ENCODE measurements at regions not wholly inside any gene's neighbourhood (a gene's known extent, or its start where the extent isn't known, plus 50 kb on each side); places are given as distances from the start of the nearest gene placed in this dataset.

- H3K4me1 Mint-ChIP-seq, result no peaks in the 10 kb centered on the region
- H3K36me3 Mint-ChIP-seq (ENCODE audit: low read depth), result no peaks in the 10 kb centered on the region
- ATAC-seq (no peak), DNase-seq (no peak)
- no peak overlapping the region for H3K4me3 Mint-ChIP-seq
- H3K27me3 Mint-ChIP-seq, result no peaks in the 10 kb centered on the region
- no peaks in the 10 kb centered on the region for H3K9me3 ChIP-seq (ENCODE audit: control insufficient read depth, low read length, poor library complexity, severe bottlenecking)
- H3K27ac Mint-ChIP-seq, result no peak overlapping the region
Observed at GRCh38 chr21:18759267-18759666, 355.7 kb upstream of the TMPRSS15 start.

DNA sequence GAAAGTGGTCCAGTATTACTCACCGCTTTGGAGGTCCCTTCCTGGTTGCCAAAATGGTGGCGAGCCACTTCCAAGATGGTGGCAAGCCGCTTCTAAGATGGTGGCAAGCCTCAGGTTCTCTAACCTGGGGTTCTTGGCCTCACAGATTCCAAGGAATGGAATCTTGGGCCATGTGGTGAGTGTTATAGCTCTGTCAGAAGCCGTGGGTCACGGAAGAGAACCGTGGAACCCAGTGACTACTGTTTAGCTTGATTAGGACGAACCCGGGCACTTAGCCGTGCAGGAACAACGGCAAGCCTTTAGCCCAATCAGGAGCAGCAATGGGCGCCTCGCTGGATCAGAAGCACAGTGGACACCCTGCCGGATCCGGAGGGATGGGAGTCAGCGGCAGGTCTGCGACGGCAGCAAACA is 356.2 kb upstream of the TMPRSS15 start:
- H3K9me3 ChIP-seq (ENCODE audit: control insufficient read depth, low read length, poor library complexity, severe bottlenecking), result no peaks in the 10 kb centered on the region
- Mint-ChIP-seq H3K36me3 (ENCODE audit: low read depth) (no peaks in the 10 kb centered on the region), H3K4me1 (no peaks in the 10 kb centered on the region), H3K27ac (no peak overlapping the region), H3K4me3 (no peak overlapping the region), H3K27me3 (no peaks in the 10 kb centered on the region)
- no peak for DNase-seq
- no peak for ATAC-seq

GRCh38 chr21:18760247-18760646 is 356.7 kb upstream of the TMPRSS15 start:
- Mint-ChIP-seq H3K4me1 (no peaks in the 10 kb centered on the region), H3K27ac (no peak overlapping the region), H3K36me3 (ENCODE audit: low read depth) (no peaks in the 10 kb centered on the region), H3K27me3 (no peaks in the 10 kb centered on the region), H3K4me3 (no peak overlapping the region)
- ATAC-seq (no peak), DNase-seq (no peak)
- no peaks in the 10 kb centered on the region for H3K9me3 ChIP-seq (ENCODE audit: control insufficient read depth, low read length, poor library complexity, severe bottlenecking)

DNA sequence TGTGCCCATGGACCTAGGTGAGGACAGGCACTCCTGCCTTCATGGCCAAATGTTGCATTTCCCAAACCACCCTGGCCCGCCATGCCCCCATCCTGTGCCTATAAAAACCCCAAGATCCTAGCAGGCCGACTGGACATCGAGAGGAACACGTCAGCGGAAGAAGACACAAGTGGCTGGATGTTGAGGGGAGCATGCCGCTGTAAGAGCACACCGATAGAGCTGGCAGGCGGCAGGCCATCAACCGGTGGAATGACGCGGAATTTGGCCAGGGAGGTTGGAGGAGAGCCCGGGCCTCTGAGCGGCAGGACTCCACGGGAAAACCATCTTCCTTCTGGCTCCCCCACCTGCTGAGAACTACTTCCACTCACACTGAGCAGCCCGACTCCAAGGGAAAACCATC is 361.1 kb upstream of the TMPRSS15 start:
- DNase-seq (no peak), ATAC-seq (no peak)
- Mint-ChIP-seq H3K36me3 (ENCODE audit: low read depth) (no peaks in the 10 kb centered on the region), H3K4me3 (no peak overlapping the region), H3K4me1 (no peaks in the 10 kb centered on the region), H3K27ac (no peak overlapping the region), H3K27me3 (no peaks in the 10 kb centered on the region)
- H3K9me3 ChIP-seq (ENCODE audit: control insufficient read depth, low read length, poor library complexity, severe bottlenecking), result no peaks in the 10 kb centered on the region

DNA sequence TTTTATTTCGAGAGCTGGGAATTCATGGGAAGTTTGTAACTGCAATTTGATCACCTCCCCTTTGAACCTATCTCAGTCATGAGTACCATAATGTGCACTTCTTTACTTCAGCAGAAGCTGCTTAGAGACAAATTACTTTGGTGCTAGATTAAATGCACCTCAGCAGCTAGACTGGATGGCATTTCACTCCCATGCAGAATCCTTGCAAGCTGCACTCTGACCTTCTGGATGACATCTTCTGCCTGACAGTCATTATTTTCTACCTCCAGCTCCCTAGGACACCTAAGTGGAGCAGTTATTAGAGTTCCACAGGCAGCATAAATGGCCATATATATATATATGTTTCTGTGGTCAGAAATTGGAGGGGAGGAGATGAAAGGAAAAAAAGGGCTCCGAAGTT is 366.0 kb upstream of the TMPRSS15 start:
- Mint-ChIP-seq H3K4me3 (no peak overlapping the region), H3K4me1 (no peaks in the 10 kb centered on the region), H3K27ac (no peak overlapping the region), H3K27me3 (no peaks in the 10 kb centered on the region), H3K36me3 (ENCODE audit: low read depth) (no peaks in the 10 kb centered on the region)
- ATAC-seq (no peak), DNase-seq (no peak)
- H3K9me3 ChIP-seq (ENCODE audit: control insufficient read depth, low read length, poor library complexity, severe bottlenecking), result no peaks in the 10 kb centered on the region

- H3K9me3 ChIP-seq (ENCODE audit: control insufficient read depth, low read length, poor library complexity, severe bottlenecking), result no peaks in the 10 kb centered on the region
- Mint-ChIP-seq H3K27me3 (no peaks in the 10 kb centered on the region), H3K4me1 (no peaks in the 10 kb centered on the region), H3K4me3 (no peak overlapping the region), H3K36me3 (ENCODE audit: low read depth) (no peaks in the 10 kb centered on the region), H3K27ac (no peak overlapping the region)
- no peak for ATAC-seq
- no peak for DNase-seq
Observed at GRCh38 chr21:18771845-18772380, 368.3 kb upstream of the TMPRSS15 start.

DNA sequence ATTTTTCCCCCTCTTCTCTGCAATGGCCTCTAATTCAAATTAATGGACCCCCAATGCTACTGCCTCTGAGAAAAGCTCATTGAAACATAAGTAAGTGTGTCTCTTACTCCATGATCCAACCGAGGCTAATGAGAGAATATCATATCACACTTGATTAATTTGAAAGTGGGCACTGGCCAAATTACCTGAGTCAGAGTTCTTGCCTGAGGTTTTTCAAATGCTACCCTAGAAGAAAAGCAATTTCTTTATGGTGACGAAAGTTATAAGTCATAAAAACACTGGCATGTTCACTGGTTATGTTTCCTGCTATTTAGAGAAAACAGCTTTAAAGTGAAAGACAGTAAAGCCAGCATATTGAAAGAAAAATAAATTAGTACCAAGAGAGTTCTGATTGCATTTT is 368.8 kb upstream of the TMPRSS15 start:
- H3K4me1 Mint-ChIP-seq, result no peaks in the 10 kb centered on the region

GRCh38 chr21:18772897-18773296 is 369.3 kb upstream of the TMPRSS15 start:
- ATAC-seq (no peak), DNase-seq (no peak)
- Mint-ChIP-seq H3K27me3 (no peaks in the 10 kb centered on the region), H3K4me3 (no peak overlapping the region), H3K27ac (no peak overlapping the region), H3K36me3 (ENCODE audit: low read depth) (no peaks in the 10 kb centered on the region), H3K4me1 (no peaks in the 10 kb centered on the region)
- no peaks in the 10 kb centered on the region for H3K9me3 ChIP-seq (ENCODE audit: control insufficient read depth, low read length, poor library complexity, severe bottlenecking)

More for the DNA sequence above, 368.8 kb upstream of the TMPRSS15 start:
- H3K27ac Mint-ChIP-seq, result no peak overlapping the region
- no peak overlapping the region for H3K4me3 Mint-ChIP-seq
- H3K36me3 Mint-ChIP-seq (ENCODE audit: low read depth), result no peaks in the 10 kb centered on the region
- DNase-seq (no peak), ATAC-seq (no peak)
- no peaks in the 10 kb centered on the region for H3K27me3 Mint-ChIP-seq
- no peaks in the 10 kb centered on the region for H3K9me3 ChIP-seq (ENCODE audit: control insufficient read depth, low read length, poor library complexity, severe bottlenecking)

DNA sequence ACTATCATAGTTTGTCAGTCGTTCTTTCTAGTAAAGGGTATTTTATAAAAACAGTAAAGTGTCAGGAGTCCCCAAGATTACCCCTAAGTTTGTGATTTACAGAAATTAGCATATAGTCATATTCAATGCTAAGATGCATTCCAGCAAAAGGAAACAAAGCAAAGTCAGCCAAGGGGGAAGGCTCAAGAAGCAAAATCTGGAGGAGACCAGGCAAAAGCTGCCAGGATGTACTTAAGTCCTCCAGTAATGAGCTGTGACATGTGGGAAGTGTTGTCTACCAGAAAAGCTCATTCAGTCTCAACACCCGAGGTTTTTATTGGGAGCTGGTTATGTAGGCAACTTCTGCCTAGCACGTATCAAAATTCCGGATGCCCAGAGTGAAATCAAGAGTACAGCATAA is 373.4 kb upstream of the TMPRSS15 start:
- no peaks in the 10 kb centered on the region for H3K9me3 ChIP-seq (ENCODE audit: control insufficient read depth, low read length, poor library complexity, severe bottlenecking)
- Mint-ChIP-seq H3K27me3 (no peaks in the 10 kb centered on the region), H3K4me1 (no peaks in the 10 kb centered on the region), H3K4me3 (no peak overlapping the region), H3K27ac (no peak overlapping the region), H3K36me3 (ENCODE audit: low read depth) (no peaks in the 10 kb centered on the region)
- DNase-seq (no peak), ATAC-seq (no peak)

DNA sequence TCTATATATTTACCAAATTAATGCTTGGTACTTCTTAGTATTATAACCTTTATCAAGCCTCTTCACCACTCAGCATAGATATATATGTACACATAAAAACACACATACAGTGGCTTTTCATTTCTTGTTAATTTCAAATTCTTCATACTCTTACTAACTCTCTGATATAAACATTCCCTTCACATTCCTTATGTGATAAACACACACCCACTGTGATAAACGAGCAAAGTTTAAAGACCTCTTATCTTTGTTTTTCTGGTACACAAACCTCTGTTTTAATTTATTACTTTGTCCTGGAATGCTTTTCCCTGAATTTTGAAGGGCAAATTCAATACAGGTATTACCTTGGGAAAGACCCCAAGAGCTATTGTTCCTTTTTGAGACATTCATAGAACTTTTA is 379.1 kb upstream of the TMPRSS15 start:
- Mint-ChIP-seq H3K36me3 (ENCODE audit: low read depth) (no peaks in the 10 kb centered on the region), H3K4me1 (no peaks in the 10 kb centered on the region), H3K4me3 (no peak overlapping the region), H3K27ac (no peak overlapping the region), H3K27me3 (no peaks in the 10 kb centered on the region)
- no peak for DNase-seq
- ATAC-seq, result no peak
- H3K9me3 ChIP-seq (ENCODE audit: control insufficient read depth, low read length, poor library complexity, severe bottlenecking), result no peaks in the 10 kb centered on the region

- no peaks in the 10 kb centered on the region for H3K9me3 ChIP-seq (ENCODE audit: control insufficient read depth, low read length, poor library complexity, severe bottlenecking)
- Mint-ChIP-seq H3K36me3 (ENCODE audit: low read depth) (no peaks in the 10 kb centered on the region), H3K27ac (no peak overlapping the region), H3K27me3 (no peaks in the 10 kb centered on the region), H3K4me3 (no peak overlapping the region), H3K4me1 (no peaks in the 10 kb centered on the region)
- no peak for ATAC-seq
- DNase-seq, result no peak
Observed at GRCh38 chr21:18801468-18801867, 397.9 kb upstream of the TMPRSS15 start.

DNA sequence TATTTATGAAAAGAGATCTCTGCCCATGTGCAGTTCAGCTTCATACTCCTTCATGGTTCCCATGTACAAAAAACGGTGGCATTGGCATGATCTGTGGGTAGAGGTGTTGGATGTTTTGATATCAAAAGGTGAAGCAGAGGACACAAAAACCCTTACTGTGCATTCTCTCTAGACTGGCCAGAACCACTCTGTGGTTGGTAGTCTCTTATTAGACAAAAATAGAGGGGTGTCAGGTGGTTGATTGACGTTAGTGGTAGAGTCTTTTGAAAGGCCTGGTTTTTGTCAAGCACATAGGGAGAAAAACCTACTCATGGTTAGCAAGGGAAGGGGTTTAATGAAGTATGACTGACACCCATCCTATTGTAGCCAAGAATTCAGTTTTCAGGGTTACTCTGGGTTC is 400.0 kb upstream of the TMPRSS15 start:
- DNase-seq (no peak), ATAC-seq (no peak)
- no peaks in the 10 kb centered on the region for H3K9me3 ChIP-seq (ENCODE audit: control insufficient read depth, low read length, poor library complexity, severe bottlenecking)
- Mint-ChIP-seq H3K4me3 (no peak overlapping the region), H3K27me3 (no peaks in the 10 kb centered on the region), H3K36me3 (ENCODE audit: low read depth) (no peaks in the 10 kb centered on the region), H3K4me1 (no peaks in the 10 kb centered on the region), H3K27ac (no peak overlapping the region)

GRCh38 chr21:18810136-18810535 is 406.6 kb upstream of the TMPRSS15 start:
- H3K4me3 Mint-ChIP-seq, result no peak overlapping the region
- no peaks in the 10 kb centered on the region for H3K27me3 Mint-ChIP-seq
- DNase-seq (no peak), ATAC-seq (no peak)
- no peak overlapping the region for H3K27ac Mint-ChIP-seq
- no peaks in the 10 kb centered on the region for H3K4me1 Mint-ChIP-seq
- no peaks in the 10 kb centered on the region for H3K9me3 ChIP-seq (ENCODE audit: control insufficient read depth, low read length, poor library complexity, severe bottlenecking)
- H3K36me3 Mint-ChIP-seq (ENCODE audit: low read depth), result no peaks in the 10 kb centered on the region

- no peaks in the 10 kb centered on the region for H3K36me3 Mint-ChIP-seq (ENCODE audit: low read depth)
- DNase-seq, result no peak
- H3K4me3 Mint-ChIP-seq, result no peak overlapping the region
- H3K4me1 Mint-ChIP-seq, result no peaks in the 10 kb centered on the region
- H3K27me3 Mint-ChIP-seq, result no peaks in the 10 kb centered on the region
- no peaks in the 10 kb centered on the region for H3K9me3 ChIP-seq (ENCODE audit: control insufficient read depth, low read length, poor library complexity, severe bottlenecking)
- ATAC-seq, result no peak
- no peak overlapping the region for H3K27ac Mint-ChIP-seq
Observed at GRCh38 chr21:18812308-18812707, 408.7 kb upstream of the TMPRSS15 start.

GRCh38 chr21:18819507-18819906 is 415.9 kb upstream of the TMPRSS15 start:
- no peak for ATAC-seq
- Mint-ChIP-seq H3K4me3 (no peak overlapping the region), H3K4me1 (no peaks in the 10 kb centered on the region), H3K36me3 (ENCODE audit: low read depth) (no peaks in the 10 kb centered on the region), H3K27ac (no peak overlapping the region), H3K27me3 (no peaks in the 10 kb centered on the region)
- no peak for DNase-seq
- no peaks in the 10 kb centered on the region for H3K9me3 ChIP-seq (ENCODE audit: control insufficient read depth, low read length, poor library complexity, severe bottlenecking)
